HG03565 (cell line): ENCODE measurements at regions not wholly inside any gene's neighbourhood (a gene's known extent, or its start where the extent isn't known, plus 50 kb on each side); places are given as distances from the start of the nearest gene placed in this dataset.
"Not testable (repeated sequence)": the region's sequence is repeated elsewhere in the genome, so short reads cannot be mapped to it uniquely, and the experiment has no call there.

Source experiments
- ATAC-seq: cut with Tn5 transposase; IDR thresholded peaks from one replicate; pipeline ENCODE4 v1.9.1; 2021; ENCODE audit warnings: mild to moderate bottlenecking, moderate library complexity; ENCODE audit not compliant: unreplicated experiment

GRCh38 chr4:84232309-84233095, 266.6 kb downstream of the NKX6-1 start:
- ATAC-seq: no peak

GRCh38 chr4:84231539-84232055, 267.5 kb downstream of the NKX6-1 start:
- no peak for ATAC-seq

GRCh38 chr4:84224522-84224921, 274.6 kb downstream of the NKX6-1 start:
- no peak for ATAC-seq

GRCh38 chr4:84221704-84222103, 277.4 kb downstream of the NKX6-1 start:
- no peak for ATAC-seq

GRCh38 chr4:84220990-84221389, 278.1 kb downstream of the NKX6-1 start:
- peak; percentile 58 for ATAC-seq

- no peak for ATAC-seq
Measured at GRCh38 chr4:84219656-84220055, 279.4 kb downstream of the NKX6-1 start.

GRCh38 chr4:84218031-84218430, 281.1 kb downstream of the NKX6-1 start:
- no peak for ATAC-seq

- ATAC-seq: no peak
Measured at GRCh38 chr4:84215217-84215616, 283.9 kb downstream of the NKX6-1 start.

GRCh38 chr4:84206226-84206625, 292.9 kb downstream of the NKX6-1 start:
- not testable (repeated sequence) for ATAC-seq

GRCh38 chr4:84189144-84189543, 309.9 kb downstream of the NKX6-1 start:
- no peak for ATAC-seq

GRCh38 chr4:84179409-84179808, 319.7 kb downstream of the NKX6-1 start:
- no peak for ATAC-seq

- no peak for ATAC-seq
Measured at GRCh38 chr4:84177831-84178542, 321.1 kb downstream of the NKX6-1 start.

GRCh38 chr4:84176016-84176415, 323.1 kb downstream of the NKX6-1 start:
- ATAC-seq: no peak

- ATAC-seq: no peak
Measured at GRCh38 chr4:84171871-84172270, 327.2 kb downstream of the NKX6-1 start.

- no peak for ATAC-seq
Measured at GRCh38 chr4:84167564-84167963, 331.5 kb downstream of the NKX6-1 start.

GRCh38 chr4:84167093-84167492, 332.0 kb downstream of the NKX6-1 start:
- no peak for ATAC-seq

- ATAC-seq: no peak
Measured at GRCh38 chr4:84166486-84166885, 332.6 kb downstream of the NKX6-1 start.

- no peak for ATAC-seq
Measured at GRCh38 chr4:84164201-84164600, 334.9 kb downstream of the NKX6-1 start.

GRCh38 chr4:84159762-84160161, 339.3 kb downstream of the NKX6-1 start:
- no peak for ATAC-seq

GRCh38 chr4:84158670-84159069, 340.4 kb downstream of the NKX6-1 start:
- no peak for ATAC-seq

- no peak for ATAC-seq
Measured at GRCh38 chr4:84151574-84151973, 347.5 kb downstream of the NKX6-1 start.

GRCh38 chr4:84150177-84150576, 348.9 kb downstream of the NKX6-1 start:
- ATAC-seq: no peak
